ENCODE measurements at regions not wholly inside any gene's neighbourhood (a gene's known extent, or its start where the extent isn't known, plus 50 kb on each side); places are given as distances from the start of the nearest gene placed in this dataset.

- DNase-seq (ENCODE audit: low spot score) (no peak), ATAC-seq (ENCODE audit: insufficient number of reproducible peaks, low FRiP score, low read depth) (no peak)
- Histone ChIP-seq H3K27ac (no peak overlapping the region), H3K9me3 (no peaks in the 10 kb centered on the region), H3K4me1 (ENCODE audit: control insufficient read depth in 1 of 2, low read depth in 2 of 2) (no peaks in the 10 kb centered on the region), H3K36me3 (no peaks in the 10 kb centered on the region), H3K27me3 (replicated peaks; ENCODE audit: insufficient read depth) (no peaks in the 10 kb centered on the region), H3K4me3 (no peak overlapping the region)
- TF ChIP-seq CTCF (IDR thresholded peaks at IDR 0.05) = no peak
Observed at GRCh38 chr22:47966316-47966715, 1203.9 kb downstream of the TBC1D22A start.

- Histone ChIP-seq H3K9me3 (no peaks in the 10 kb centered on the region), H3K36me3 (no peaks in the 10 kb centered on the region), H3K4me3 (no peak overlapping the region), H3K27me3 (replicated peaks; ENCODE audit: insufficient read depth) (no peaks in the 10 kb centered on the region), H3K4me1 (ENCODE audit: control insufficient read depth in 1 of 2, low read depth in 2 of 2) (no peaks in the 10 kb centered on the region), H3K27ac (no peak overlapping the region)
- DNase-seq (ENCODE audit: low spot score) (no peak), ATAC-seq (ENCODE audit: insufficient number of reproducible peaks, low FRiP score, low read depth) (no peak)
- no peak for TF ChIP-seq CTCF (IDR thresholded peaks at IDR 0.05)
Observed at GRCh38 chr22:47965896-47966295, 1203.4 kb downstream of the TBC1D22A start.

GRCh38 chr22:47965066-47965465, 1202.6 kb downstream of the TBC1D22A start:
- Histone ChIP-seq H3K27me3 (replicated peaks; ENCODE audit: insufficient read depth) (no peaks in the 10 kb centered on the region), H3K36me3 (no peaks in the 10 kb centered on the region), H3K9me3 (no peaks in the 10 kb centered on the region), H3K4me1 (ENCODE audit: control insufficient read depth in 1 of 2, low read depth in 2 of 2) (no peaks in the 10 kb centered on the region), H3K4me3 (no peak overlapping the region), H3K27ac (no peak overlapping the region)
- no peak for TF ChIP-seq CTCF (IDR thresholded peaks at IDR 0.05)
- ATAC-seq (ENCODE audit: insufficient number of reproducible peaks, low FRiP score, low read depth) (no peak), DNase-seq (ENCODE audit: low spot score) (no peak)

- H3K27me3 ChIP-seq (replicated peaks; ENCODE audit: insufficient read depth) = no peaks in the 10 kb centered on the region
- H3K27ac ChIP-seq = no peak overlapping the region
- H3K9me3 ChIP-seq = no peaks in the 10 kb centered on the region
- H3K4me1 ChIP-seq (ENCODE audit: control insufficient read depth in 1 of 2, low read depth in 2 of 2) = no peaks in the 10 kb centered on the region
- DNase-seq (ENCODE audit: low spot score) (no peak), ATAC-seq (ENCODE audit: insufficient number of reproducible peaks, low FRiP score, low read depth) (no peak)
- no peak overlapping the region for H3K4me3 ChIP-seq
- no peak for TF ChIP-seq CTCF (IDR thresholded peaks at IDR 0.05)
- H3K36me3 ChIP-seq = no peaks in the 10 kb centered on the region
Observed at GRCh38 chr22:47963660-47964059, 1201.2 kb downstream of the TBC1D22A start.

- no peaks in the 10 kb centered on the region for H3K36me3 ChIP-seq
- H3K4me1 ChIP-seq (ENCODE audit: control insufficient read depth in 1 of 2, low read depth in 2 of 2) = no peaks in the 10 kb centered on the region
- ATAC-seq (ENCODE audit: insufficient number of reproducible peaks, low FRiP score, low read depth) = no peak
- H3K27me3 ChIP-seq (replicated peaks; ENCODE audit: insufficient read depth) = no peaks in the 10 kb centered on the region
- no peak overlapping the region for H3K4me3 ChIP-seq
- DNase-seq (ENCODE audit: low spot score) = no peak
- no peak for TF ChIP-seq CTCF (IDR thresholded peaks at IDR 0.05)
- no peak overlapping the region for H3K27ac ChIP-seq
- peaks cover 3% of the 10 kb centered on the region for H3K9me3 ChIP-seq
Observed at GRCh38 chr22:47957649-47958048, 1195.2 kb downstream of the TBC1D22A start.
